ENCODE measurements at regions not wholly inside any gene's neighbourhood (a gene's known extent, or its start where the extent isn't known, plus 50 kb on each side); places are given as distances from the start of the nearest gene placed in this dataset.

- TF ChIP-seq CTCF (IDR thresholded peaks at IDR 0.05; ENCODE audit: low read length) = no peak
- TF ChIP-seq EZH2 (IDR thresholded peaks at IDR 0.05; ENCODE audit: borderline replicate concordance, low read length) = no peak
These were observed 102.4 kb upstream of the LRIG1 start for GRCh38 chr3:66603151-66603611.
